ENCODE measurements at regions not wholly inside any gene's neighbourhood (a gene's known extent, or its start where the extent isn't known, plus 50 kb on each side); places are given as distances from the start of the nearest gene placed in this dataset.

GRCh38 chr16:50475170-50475569 lies 73.0 kb upstream of the NKD1 start:
- Histone ChIP-seq H3K4me1 (ENCODE audit: control insufficient read depth in 2 of 2, insufficient read depth in 1 of 2, low read depth in 1 of 2, low read length in 2 of 2) (peaks cover 9 to 10% of the 10 kb centered on the region in 2 donors), H3K4me3 (ENCODE audit: low read length in 2 of 2) (no peak overlapping the region), H2BK15ac (ENCODE audit: low read length) (no peak overlapping the region), H3K9ac (ENCODE audit: low read depth, low read length, poor library complexity) (no peak overlapping the region), H3K23ac (ENCODE audit: low read depth, low read length, poor library complexity) (no peak overlapping the region), H2BK120ac (ENCODE audit: low read depth, low read length) (peak overlapping the region; percentile 27), H3K36me3 (replicated peaks in 1 of 2; ENCODE audit: control insufficient read depth in 2 of 2, insufficient read depth in 2 of 2, low read length in 2 of 2) (no peaks in the 10 kb centered on the region), H3K9me3 (replicated peaks in 1 of 2; ENCODE audit: control insufficient read depth in 2 of 2, insufficient read depth in 1 of 2, low read depth in 1 of 2, low read length in 2 of 2) (peaks cover 0 to 2% of the 10 kb centered on the region in 2 donors), H2AK5ac (ENCODE audit: low read depth, low read length) (no peak overlapping the region), H3K27ac (replicated peaks; ENCODE audit: low read length) (no peak overlapping the region), H3K27me3 (ENCODE audit: control insufficient read depth in 3 of 3, insufficient read depth in 3 of 3, low read depth in 1 of 3, low read length in 3 of 3) (no peaks in the 10 kb centered on the region), H3K18ac (ENCODE audit: low read length) (no peak overlapping the region), H3K14ac (ENCODE audit: low read length) (no peak overlapping the region), H2BK12ac (ENCODE audit: low read length) (no peak overlapping the region), H3K4me2 (ENCODE audit: insufficient read depth, low read length, poor library complexity, severe bottlenecking) (no peak overlapping the region), H2AFZ (ENCODE audit: low read length) (no peak overlapping the region), H3K4ac (ENCODE audit: low read length) (no peak overlapping the region), H3K79me1 (ENCODE audit: low read depth, low read length) (no peaks in the 10 kb centered on the region), H4K91ac (ENCODE audit: low read depth, low read length, poor library complexity) (no peak overlapping the region), H4K8ac (ENCODE audit: low read depth, low read length) (no peak overlapping the region), H2BK5ac (ENCODE audit: low read length) (no peak overlapping the region)
- no peak for DNase-seq (ENCODE audit: low spot score)
- WGBS, 2 donors (ENCODE audit: extremely low coverage in 2 of 2, insufficient read length in 2 of 2, insufficient replicate concordance in 1 of 2): no CpG with 5 or more reads among the region's 3 CpGs

DNA sequence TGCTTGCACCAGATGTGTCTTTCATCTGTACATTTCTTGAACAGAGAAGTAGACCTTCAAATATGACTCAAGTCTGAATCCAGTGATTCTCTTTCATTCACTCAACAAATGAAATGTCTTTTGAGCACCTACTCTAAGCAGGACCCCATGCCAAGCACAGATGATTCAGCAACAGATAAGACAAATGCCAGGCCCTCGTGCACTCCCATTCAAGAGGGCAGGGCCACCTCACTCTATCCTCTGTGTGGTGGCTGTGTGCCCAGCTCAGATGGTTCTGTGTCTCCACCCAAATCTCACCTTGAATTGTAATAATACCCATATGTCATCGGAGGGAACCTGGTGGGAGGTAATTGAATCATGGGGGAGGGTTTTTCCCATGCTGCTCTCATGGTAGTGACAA lies 74.1 kb upstream of the NKD1 start:
- WGBS, 2 donors (ENCODE audit: extremely low coverage in 2 of 2, insufficient read length in 2 of 2, insufficient replicate concordance in 1 of 2): no CpG with 5 or more reads among the region's 2 CpGs
- H2AFZ ChIP-seq (ENCODE audit: low read length): no peak overlapping the region
- no peaks in the 10 kb centered on the region for H3K79me1 ChIP-seq (ENCODE audit: low read depth, low read length)
- H3K4me2 ChIP-seq (ENCODE audit: insufficient read depth, low read length, poor library complexity, severe bottlenecking): no peak overlapping the region
- H2BK12ac ChIP-seq (ENCODE audit: low read length): no peak overlapping the region
- no peak overlapping the region for H3K4me3 ChIP-seq (ENCODE audit: low read length in 2 of 2)
- no peaks in the 10 kb centered on the region for H3K9me3 ChIP-seq (replicated peaks in 1 of 2; ENCODE audit: control insufficient read depth in 2 of 2, insufficient read depth in 1 of 2, low read depth in 1 of 2, low read length in 2 of 2)
- no peak overlapping the region for H2BK120ac ChIP-seq (ENCODE audit: low read depth, low read length)
- H3K23ac ChIP-seq (ENCODE audit: low read depth, low read length, poor library complexity): no peak overlapping the region
- H4K91ac ChIP-seq (ENCODE audit: low read depth, low read length, poor library complexity): no peak overlapping the region
- no peak overlapping the region for H3K18ac ChIP-seq (ENCODE audit: low read length)
- DNase-seq (ENCODE audit: low spot score): no peak
- no peak overlapping the region for H2AK5ac ChIP-seq (ENCODE audit: low read depth, low read length)
- H3K9ac ChIP-seq (ENCODE audit: low read depth, low read length, poor library complexity): no peak overlapping the region
- no peaks in the 10 kb centered on the region for H3K27me3 ChIP-seq (ENCODE audit: control insufficient read depth in 3 of 3, insufficient read depth in 3 of 3, low read depth in 1 of 3, low read length in 3 of 3)
- H3K4me1 ChIP-seq (ENCODE audit: control insufficient read depth in 2 of 2, insufficient read depth in 1 of 2, low read depth in 1 of 2, low read length in 2 of 2): peaks cover 13 to 17% of the 10 kb centered on the region in 2 donors
- H3K36me3 ChIP-seq (replicated peaks in 1 of 2; ENCODE audit: control insufficient read depth in 2 of 2, insufficient read depth in 2 of 2, low read length in 2 of 2): no peaks in the 10 kb centered on the region
- H3K14ac ChIP-seq (ENCODE audit: low read length): no peak overlapping the region
- no peak overlapping the region for H2BK15ac ChIP-seq (ENCODE audit: low read length)
- no peak overlapping the region for H2BK5ac ChIP-seq (ENCODE audit: low read length)
- no peak overlapping the region for H3K27ac ChIP-seq (replicated peaks; ENCODE audit: low read length)
- H4K8ac ChIP-seq (ENCODE audit: low read depth, low read length): no peak overlapping the region
- H3K4ac ChIP-seq (ENCODE audit: low read length): no peak overlapping the region

- no peak overlapping the region for H2AFZ ChIP-seq (ENCODE audit: low read length)
- H3K27me3 ChIP-seq (ENCODE audit: control insufficient read depth in 3 of 3, insufficient read depth in 3 of 3, low read depth in 1 of 3, low read length in 3 of 3): peaks cover 0 to 2% (median 0%) of the 10 kb centered on the region in 3 experiments
- H3K18ac ChIP-seq (ENCODE audit: low read length): no peak overlapping the region
- no peak overlapping the region for H2AK5ac ChIP-seq (ENCODE audit: low read depth, low read length)
- no peak overlapping the region for H2BK12ac ChIP-seq (ENCODE audit: low read length)
- H2BK5ac ChIP-seq (ENCODE audit: low read length): no peak overlapping the region
- no peak overlapping the region for H3K4me3 ChIP-seq (ENCODE audit: low read length in 2 of 2)
- H3K36me3 ChIP-seq (replicated peaks in 1 of 2; ENCODE audit: control insufficient read depth in 2 of 2, insufficient read depth in 2 of 2, low read length in 2 of 2): no peaks in the 10 kb centered on the region
- WGBS, 2 donors (ENCODE audit: extremely low coverage in 2 of 2, insufficient read length in 2 of 2, insufficient replicate concordance in 1 of 2): no CpG with 5 or more reads among the region's 6 CpGs
- no peak overlapping the region for H2BK120ac ChIP-seq (ENCODE audit: low read depth, low read length)
- no peak overlapping the region for H3K27ac ChIP-seq (replicated peaks; ENCODE audit: low read length)
- H4K8ac ChIP-seq (ENCODE audit: low read depth, low read length): no peak overlapping the region
- H3K4me1 ChIP-seq (ENCODE audit: control insufficient read depth in 2 of 2, insufficient read depth in 1 of 2, low read depth in 1 of 2, low read length in 2 of 2): peaks cover 16 to 23% of the 10 kb centered on the region in 2 donors
- H3K14ac ChIP-seq (ENCODE audit: low read length): no peak overlapping the region
- H2BK15ac ChIP-seq (ENCODE audit: low read length): no peak overlapping the region
- H3K23ac ChIP-seq (ENCODE audit: low read depth, low read length, poor library complexity): no peak overlapping the region
- no peak for DNase-seq (ENCODE audit: low spot score)
- no peak overlapping the region for H3K9ac ChIP-seq (ENCODE audit: low read depth, low read length, poor library complexity)
- H4K91ac ChIP-seq (ENCODE audit: low read depth, low read length, poor library complexity): no peak overlapping the region
- H3K9me3 ChIP-seq (replicated peaks in 1 of 2; ENCODE audit: control insufficient read depth in 2 of 2, insufficient read depth in 1 of 2, low read depth in 1 of 2, low read length in 2 of 2): no peaks in the 10 kb centered on the region
- no peak overlapping the region for H3K4me2 ChIP-seq (ENCODE audit: insufficient read depth, low read length, poor library complexity, severe bottlenecking)
- no peaks in the 10 kb centered on the region for H3K79me1 ChIP-seq (ENCODE audit: low read depth, low read length)
- H3K4ac ChIP-seq (ENCODE audit: low read length): no peak overlapping the region
Measured at GRCh38 chr16:50473356-50473945, 74.7 kb upstream of the NKD1 start.

DNA sequence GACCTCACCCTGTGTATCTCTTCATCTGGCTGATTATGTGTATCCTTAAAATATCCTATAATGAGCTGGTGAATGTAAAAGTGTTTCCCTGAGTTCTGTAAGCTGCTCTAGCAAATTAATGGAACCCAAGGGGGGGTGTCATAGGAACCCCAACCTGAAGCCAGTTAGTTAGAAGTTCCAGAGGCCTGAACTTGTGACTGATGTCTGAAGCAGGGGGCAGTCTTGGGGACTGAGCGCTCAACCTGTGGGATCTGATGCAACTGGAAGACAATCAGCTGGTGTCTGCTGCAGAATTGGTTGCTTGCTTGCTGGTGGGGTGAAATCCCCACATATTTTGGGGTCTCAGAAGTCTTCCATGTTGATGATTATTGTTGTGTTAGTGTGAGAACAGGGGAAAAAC lies 75.7 kb upstream of the NKD1 start:
- Histone ChIP-seq H3K4me3 (ENCODE audit: low read length in 2 of 2) (no peak overlapping the region), H3K79me1 (ENCODE audit: low read depth, low read length) (no peaks in the 10 kb centered on the region), H3K36me3 (replicated peaks in 1 of 2; ENCODE audit: control insufficient read depth in 2 of 2, insufficient read depth in 2 of 2, low read length in 2 of 2) (no peaks in the 10 kb centered on the region), H2BK120ac (ENCODE audit: low read depth, low read length) (no peak overlapping the region), H3K14ac (ENCODE audit: low read length) (no peak overlapping the region), H2BK5ac (ENCODE audit: low read length) (no peak overlapping the region), H3K18ac (ENCODE audit: low read length) (no peak overlapping the region), H3K27ac (replicated peaks; ENCODE audit: low read length) (no peak overlapping the region), H3K9me3 (replicated peaks in 1 of 2; ENCODE audit: control insufficient read depth in 2 of 2, insufficient read depth in 1 of 2, low read depth in 1 of 2, low read length in 2 of 2) (no peaks in the 10 kb centered on the region), H3K4ac (ENCODE audit: low read length) (no peak overlapping the region), H3K9ac (ENCODE audit: low read depth, low read length, poor library complexity) (no peak overlapping the region), H4K8ac (ENCODE audit: low read depth, low read length) (no peak overlapping the region), H3K4me2 (ENCODE audit: insufficient read depth, low read length, poor library complexity, severe bottlenecking) (no peak overlapping the region), H3K27me3 (ENCODE audit: control insufficient read depth in 3 of 3, insufficient read depth in 3 of 3, low read depth in 1 of 3, low read length in 3 of 3) (peaks cover 0 to 5% (median 2%) of the 10 kb centered on the region in 3 experiments), H3K4me1 (ENCODE audit: control insufficient read depth in 2 of 2, insufficient read depth in 1 of 2, low read depth in 1 of 2, low read length in 2 of 2) (peaks cover 17 to 26% of the 10 kb centered on the region in 2 donors), H3K23ac (ENCODE audit: low read depth, low read length, poor library complexity) (no peak overlapping the region), H2AFZ (ENCODE audit: low read length) (no peak overlapping the region), H2AK5ac (ENCODE audit: low read depth, low read length) (no peak overlapping the region), H4K91ac (ENCODE audit: low read depth, low read length, poor library complexity) (no peak overlapping the region), H2BK12ac (ENCODE audit: low read length) (no peak overlapping the region), H2BK15ac (ENCODE audit: low read length) (no peak overlapping the region)
- no peak for DNase-seq (ENCODE audit: low spot score)
- no CpG with 5 or more reads among the region's 1 CpG for WGBS, 2 donors (ENCODE audit: extremely low coverage in 2 of 2, insufficient read length in 2 of 2, insufficient replicate concordance in 1 of 2)
